ENCODE measurements at regions not wholly inside any gene's neighbourhood (a gene's known extent, or its start where the extent isn't known, plus 50 kb on each side); places are given as distances from the start of the nearest gene placed in this dataset.

- H3K4me1 ChIP-seq = no peaks in the 10 kb centered on the region
Observed at GRCh38 chr2:61722800-61723199, 131.1 kb downstream of the FAM161A start.

GRCh38 chr2:61722318-61722717 is 131.5 kb downstream of the FAM161A start:
- no peak for DNase-seq (ENCODE audit: low spot score in 2 of 2)
- H3K36me3 ChIP-seq = no peaks in the 10 kb centered on the region
- H3K27me3 ChIP-seq = no peaks in the 10 kb centered on the region
- no peaks in the 10 kb centered on the region for H3K9me3 ChIP-seq
- no peak overlapping the region for H3K4me3 ChIP-seq
- H3K27ac ChIP-seq = no peak overlapping the region
- no peaks in the 10 kb centered on the region for H3K4me1 ChIP-seq
- TF ChIP-seq CTCF (IDR thresholded peaks at IDR 0.05) (no peak), POLR2AphosphoS5 (IDR thresholded peaks at IDR 0.05) (no peak), POLR2A (IDR thresholded peaks at IDR 0.05) (no peak)
- intact Hi-C loops (cut with DNase I; ENCODE audit: low total_unique reads) = no loop called here

More at GRCh38 chr2:61722800-61723199, 131.1 kb downstream of the FAM161A start:
- no peaks in the 10 kb centered on the region for H3K27me3 ChIP-seq
- no peak for TF ChIP-seq CTCF (IDR thresholded peaks at IDR 0.05)
- no peak for TF ChIP-seq POLR2AphosphoS5 (IDR thresholded peaks at IDR 0.05)
- TF ChIP-seq POLR2A (IDR thresholded peaks at IDR 0.05) = no peak
- no peaks in the 10 kb centered on the region for H3K36me3 ChIP-seq
- no peak overlapping the region for H3K4me3 ChIP-seq
- intact Hi-C loops (cut with DNase I; ENCODE audit: low total_unique reads) = no loop called here
- H3K9me3 ChIP-seq = no peaks in the 10 kb centered on the region
- DNase-seq (ENCODE audit: low spot score in 2 of 2) = no peak
- H3K27ac ChIP-seq = no peak overlapping the region

GRCh38 chr2:61721382-61721781 is 132.5 kb downstream of the FAM161A start:
- no peak for DNase-seq (ENCODE audit: low spot score in 2 of 2)
- TF ChIP-seq POLR2AphosphoS5 (IDR thresholded peaks at IDR 0.05) (no peak), POLR2A (IDR thresholded peaks at IDR 0.05) (no peak), CTCF (IDR thresholded peaks at IDR 0.05) (no peak)
- intact Hi-C loops (cut with DNase I; ENCODE audit: low total_unique reads) = no loop called here
- no peak overlapping the region for H3K27ac ChIP-seq
- H3K27me3 ChIP-seq = no peaks in the 10 kb centered on the region
- H3K4me1 ChIP-seq = no peaks in the 10 kb centered on the region
- no peaks in the 10 kb centered on the region for H3K9me3 ChIP-seq
- no peaks in the 10 kb centered on the region for H3K36me3 ChIP-seq
- no peak overlapping the region for H3K4me3 ChIP-seq

- no peaks in the 10 kb centered on the region for H3K27me3 ChIP-seq
- no peak for DNase-seq (ENCODE audit: low spot score in 2 of 2)
- H3K27ac ChIP-seq = no peak overlapping the region
- TF ChIP-seq POLR2A (IDR thresholded peaks at IDR 0.05) (no peak), POLR2AphosphoS5 (IDR thresholded peaks at IDR 0.05) (no peak), CTCF (IDR thresholded peaks at IDR 0.05) (no peak)
- intact Hi-C loops (cut with DNase I; ENCODE audit: low total_unique reads) = no loop called here
- H3K4me3 ChIP-seq = no peak overlapping the region
- no peaks in the 10 kb centered on the region for H3K9me3 ChIP-seq
- no peaks in the 10 kb centered on the region for H3K4me1 ChIP-seq
- H3K36me3 ChIP-seq = no peaks in the 10 kb centered on the region
Observed at GRCh38 chr2:61720911-61721310, 132.9 kb downstream of the FAM161A start.

- no peaks in the 10 kb centered on the region for H3K9me3 ChIP-seq
Observed at GRCh38 chr2:61718965-61719364, 134.9 kb downstream of the FAM161A start.

More at GRCh38 chr2:61718965-61719364, 134.9 kb downstream of the FAM161A start:
- no peaks in the 10 kb centered on the region for H3K27me3 ChIP-seq
- H3K4me3 ChIP-seq = no peak overlapping the region
- H3K4me1 ChIP-seq = no peaks in the 10 kb centered on the region
- DNase-seq (ENCODE audit: low spot score in 2 of 2) = no peak
- TF ChIP-seq POLR2AphosphoS5 (IDR thresholded peaks at IDR 0.05) (no peak), POLR2A (IDR thresholded peaks at IDR 0.05) (no peak), CTCF (IDR thresholded peaks at IDR 0.05) (no peak)
- H3K36me3 ChIP-seq = no peaks in the 10 kb centered on the region
- intact Hi-C loops (cut with DNase I; ENCODE audit: low total_unique reads) = no loop called here
- no peak overlapping the region for H3K27ac ChIP-seq

Data from breast epithelium (tissue), 4 donors.